ENCODE measurements at regions not wholly inside any gene's neighbourhood (a gene's known extent, or its start where the extent isn't known, plus 50 kb on each side); places are given as distances from the start of the nearest gene placed in this dataset.
"Not testable (repeated sequence)": the region's sequence is repeated elsewhere in the genome, so short reads cannot be mapped to it uniquely, and the experiment has no call there.

DNA sequence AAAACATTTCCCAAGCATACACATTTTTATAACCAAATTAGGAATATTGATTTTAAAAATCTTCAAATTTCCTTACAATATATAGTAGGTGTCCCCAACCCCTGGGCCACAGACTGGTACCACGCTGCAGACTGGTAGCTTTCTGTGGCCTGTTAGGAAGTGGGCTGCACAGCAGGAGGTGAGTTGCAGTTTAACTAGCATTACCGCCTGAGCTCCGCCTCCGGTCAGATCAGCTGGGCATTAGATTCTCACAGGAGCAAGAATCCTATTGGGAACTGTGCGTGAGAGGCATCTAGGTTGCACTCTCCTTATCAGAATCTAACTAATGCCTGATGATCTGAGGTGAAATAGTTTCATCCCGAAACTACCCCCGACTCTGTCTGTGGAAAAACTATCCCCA lies 62.1 kb downstream of the ZWINT start:
- DNase-seq: no peak

DNA sequence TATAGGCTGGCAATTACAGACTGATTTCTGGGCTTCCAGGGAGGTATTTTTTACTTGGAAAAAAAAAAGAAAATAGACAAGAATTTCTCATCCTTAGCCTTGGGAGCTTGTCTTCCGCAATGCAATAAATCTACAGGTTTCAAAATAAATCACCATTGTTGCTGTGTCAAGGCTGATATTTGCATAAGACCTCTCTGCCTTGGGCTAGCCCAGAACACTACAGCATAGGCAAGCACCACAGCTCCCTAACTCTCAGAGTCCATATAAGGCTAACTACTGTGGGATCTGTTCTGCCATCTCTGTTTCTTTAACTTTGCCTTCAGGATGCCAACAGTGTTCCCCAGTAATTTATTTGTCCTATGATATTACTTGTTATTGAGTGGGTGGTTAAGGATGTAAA lies 64.4 kb downstream of the ZWINT start:
- no peak for DNase-seq

DNA sequence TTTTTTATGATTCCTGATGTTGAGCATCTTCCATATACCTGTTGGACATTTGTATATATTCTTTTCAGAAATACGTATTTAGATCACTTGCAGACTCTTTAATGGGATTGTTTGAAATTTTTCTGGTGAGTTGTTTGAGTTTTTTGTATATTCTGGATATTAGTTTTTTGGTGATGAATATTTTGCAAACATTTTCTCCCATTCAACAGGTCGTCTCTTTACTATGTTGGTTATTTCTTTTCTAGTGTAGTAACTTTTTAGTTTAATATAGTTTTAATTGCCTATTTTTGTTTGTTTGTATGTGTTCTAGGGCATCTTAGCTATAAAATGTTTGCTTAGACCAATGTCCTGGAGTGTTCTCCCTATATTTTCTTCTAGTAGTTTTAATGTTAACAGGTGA lies 72.7 kb downstream of the ZWINT start:
- DNase-seq: no peak

DNA sequence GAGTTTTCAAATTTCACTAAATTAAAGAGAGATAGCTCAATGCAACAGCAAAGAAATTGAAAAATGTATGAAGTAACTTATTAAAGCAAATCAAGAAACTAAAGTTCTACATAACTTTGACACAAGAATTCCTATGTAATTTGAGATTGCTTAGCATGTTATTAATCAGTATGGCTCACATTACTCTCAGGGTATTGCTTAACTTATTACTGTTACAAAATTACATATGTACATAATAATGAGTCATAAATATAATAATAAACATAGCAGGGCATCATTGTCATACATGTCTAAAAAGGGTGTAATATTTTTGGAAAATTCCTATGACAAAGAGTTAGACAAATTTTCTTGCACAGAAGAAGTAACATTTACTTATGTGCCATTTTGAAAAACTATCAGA lies 75.0 kb downstream of the ZWINT start:
- DNase-seq: no peak

DNA sequence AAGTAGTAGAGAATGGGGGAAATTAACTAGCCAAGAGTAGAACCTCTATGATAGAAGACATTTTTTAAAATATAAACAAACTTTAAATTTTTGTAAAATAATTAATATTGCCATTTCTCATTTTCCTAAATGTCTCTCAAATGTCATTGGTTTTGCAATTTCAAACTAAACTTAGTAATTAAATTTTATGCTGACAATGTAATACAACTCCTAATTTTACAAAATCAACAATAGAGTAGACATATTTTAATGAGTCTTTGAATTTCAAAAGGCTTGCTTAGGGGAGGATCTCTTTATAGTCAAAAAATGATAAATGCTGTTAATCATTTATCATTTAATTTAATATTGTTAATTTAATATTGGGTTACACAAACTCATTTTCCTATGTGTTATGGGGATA lies 81.8 kb downstream of the ZWINT start:
- DNase-seq: no peak

DNA sequence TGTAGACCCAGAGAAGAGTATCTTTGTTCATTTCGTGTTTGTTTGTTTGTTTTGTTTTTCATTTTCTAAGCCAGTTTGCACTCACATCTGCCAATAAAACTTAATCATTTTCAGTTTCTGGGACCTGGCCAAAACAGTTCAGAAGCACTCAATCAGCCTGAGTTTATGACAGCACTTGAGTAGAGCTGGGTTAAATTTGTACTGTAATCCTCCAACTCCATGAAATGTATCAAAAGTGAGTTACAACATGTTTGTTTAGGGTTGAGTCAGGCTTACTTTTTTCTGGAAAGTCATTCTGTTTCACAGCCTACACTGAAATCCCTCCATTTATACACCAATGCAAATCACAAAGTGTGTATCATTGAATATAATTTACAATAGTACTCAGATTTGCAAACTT lies 91.9 kb downstream of the ZWINT start:
- DNase-seq: no peak

DNA sequence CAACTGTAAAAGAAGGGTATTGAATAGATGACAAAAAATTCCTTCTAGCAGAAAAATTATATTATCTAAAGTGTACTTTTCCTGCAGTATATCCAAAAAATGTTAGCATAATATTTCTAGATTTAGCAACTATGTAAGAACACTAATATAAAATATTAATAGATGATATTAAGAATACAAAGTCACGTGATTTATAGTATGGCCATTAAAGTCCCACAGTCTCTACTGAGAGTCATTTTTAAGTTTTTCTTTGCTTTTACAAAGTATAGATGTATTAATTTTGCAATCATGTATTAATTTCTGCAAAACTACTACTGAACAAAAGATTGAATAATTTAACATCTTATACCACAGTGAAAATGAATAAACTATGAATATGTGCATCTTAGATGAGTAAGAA lies 94.9 kb downstream of the ZWINT start:
- no peak for DNase-seq

DNA sequence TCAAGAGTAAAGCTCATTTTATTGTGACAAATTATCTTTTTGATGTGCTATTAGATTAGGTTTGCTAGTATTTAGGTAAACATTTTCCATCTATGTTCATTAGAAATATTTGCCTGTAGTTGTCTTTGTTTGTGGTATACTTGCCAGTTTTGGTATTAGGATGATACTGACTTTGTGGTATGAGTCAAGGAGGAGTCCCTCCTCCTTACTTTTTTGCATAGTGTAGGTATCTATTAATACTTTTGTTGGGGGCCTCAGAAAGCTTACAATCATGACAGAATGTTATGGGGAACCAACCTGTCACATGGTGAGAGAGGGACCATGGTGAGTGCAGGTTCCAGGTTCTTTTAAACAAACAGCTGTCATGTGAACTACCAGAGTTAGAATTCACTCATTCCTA lies 102.1 kb downstream of the ZWINT start:
- no peak for DNase-seq

DNA sequence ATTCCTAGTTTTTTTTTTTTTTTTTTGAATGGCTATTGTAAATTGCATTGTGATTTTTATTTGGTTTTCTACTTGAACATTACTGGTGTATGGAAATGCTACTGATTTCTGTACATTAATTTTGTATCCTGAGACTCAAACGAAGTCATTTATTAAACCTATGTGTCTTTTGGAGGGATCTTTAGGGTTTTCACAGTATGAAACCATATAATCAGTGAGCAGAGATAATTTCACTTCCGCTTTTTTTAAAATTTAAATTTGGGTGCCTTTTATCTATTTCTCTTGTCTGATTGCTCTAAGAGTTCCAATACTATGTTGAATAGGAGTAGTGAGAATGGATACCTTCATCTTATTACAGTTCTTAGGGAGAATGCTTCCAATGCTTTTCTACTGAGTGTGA lies 102.7 kb downstream of the ZWINT start:
- DNase-seq: no peak

DNA sequence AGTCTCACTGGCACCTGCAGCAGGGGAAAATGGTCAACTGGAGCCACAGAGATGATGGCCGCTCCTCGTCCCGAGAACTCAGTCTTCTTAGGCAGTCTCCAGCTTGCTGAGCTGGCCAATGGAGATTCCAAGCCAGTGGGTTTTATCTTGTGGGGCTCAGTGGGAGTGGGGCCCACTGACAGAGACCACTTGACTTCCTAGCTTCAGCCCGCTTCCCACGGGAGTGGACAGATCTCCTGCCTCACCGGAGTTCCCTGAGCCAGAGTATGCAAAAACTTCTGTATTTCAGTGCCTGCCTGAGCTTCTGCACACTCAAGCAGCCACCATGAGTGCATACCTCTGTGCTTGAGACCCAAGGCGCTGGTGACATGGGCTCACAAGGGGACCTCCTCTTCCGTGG lies 105.8 kb downstream of the ZWINT start:
- no peak for DNase-seq

DNA sequence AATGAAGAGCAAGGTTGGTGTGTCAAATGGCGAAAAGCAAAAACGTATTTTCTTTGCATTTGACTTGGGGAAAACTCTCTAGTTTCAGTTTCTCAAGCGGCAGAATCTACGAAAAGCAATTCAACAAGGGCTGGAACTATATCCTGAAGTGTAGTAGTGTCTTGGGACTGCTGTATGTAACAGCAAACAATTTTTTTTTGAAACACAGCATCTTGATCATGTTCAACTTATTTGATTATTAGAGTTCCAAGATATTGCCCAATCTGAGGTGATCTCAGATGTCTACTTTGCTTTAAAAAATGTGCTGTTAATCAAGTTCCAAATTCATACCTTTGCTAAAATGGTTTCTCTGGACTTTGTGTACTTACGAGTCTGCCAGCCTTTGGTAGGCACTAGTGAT lies 120.6 kb downstream of the ZWINT start:
- DNase-seq: no peak

DNA sequence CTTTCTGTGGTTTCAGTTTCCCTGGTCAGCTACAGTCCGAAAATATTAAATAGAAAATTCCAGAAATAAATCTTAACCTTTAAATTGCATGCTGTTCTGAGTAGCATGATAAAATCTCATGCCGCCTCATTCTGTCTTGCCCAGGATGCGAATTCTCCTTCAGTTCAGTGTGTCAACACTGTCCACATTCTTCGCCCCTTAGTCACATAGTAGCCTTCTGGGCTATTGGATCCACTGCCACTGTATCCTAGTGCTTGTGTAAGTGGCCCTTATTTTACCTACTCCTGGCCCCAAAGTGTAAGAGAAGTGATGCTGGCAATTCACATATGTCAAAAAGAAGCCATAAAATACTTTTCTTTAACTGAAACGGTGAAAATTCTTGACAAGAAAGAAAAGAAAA lies 129.6 kb downstream of the ZWINT start:
- no peak for DNase-seq

DNA sequence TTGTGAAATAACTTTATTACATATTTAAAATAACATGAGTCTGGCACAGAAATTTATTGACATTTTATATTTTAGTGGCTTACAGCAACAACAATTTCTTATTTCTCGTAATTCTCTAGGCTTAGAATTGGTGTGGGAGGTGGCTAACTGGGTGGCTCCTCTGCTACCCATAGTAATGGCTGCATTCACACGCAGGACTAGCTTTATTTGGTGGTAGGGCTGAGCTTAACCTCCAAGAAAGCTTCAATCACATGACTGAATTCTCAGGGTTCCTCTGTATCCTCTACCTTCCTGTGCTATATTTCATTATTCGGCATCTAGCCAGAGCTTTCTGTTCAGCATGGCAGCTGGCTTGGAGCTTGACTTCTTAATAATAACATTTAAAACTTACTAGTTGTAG lies 138.8 kb downstream of the ZWINT start:
- DNase-seq: no peak

DNA sequence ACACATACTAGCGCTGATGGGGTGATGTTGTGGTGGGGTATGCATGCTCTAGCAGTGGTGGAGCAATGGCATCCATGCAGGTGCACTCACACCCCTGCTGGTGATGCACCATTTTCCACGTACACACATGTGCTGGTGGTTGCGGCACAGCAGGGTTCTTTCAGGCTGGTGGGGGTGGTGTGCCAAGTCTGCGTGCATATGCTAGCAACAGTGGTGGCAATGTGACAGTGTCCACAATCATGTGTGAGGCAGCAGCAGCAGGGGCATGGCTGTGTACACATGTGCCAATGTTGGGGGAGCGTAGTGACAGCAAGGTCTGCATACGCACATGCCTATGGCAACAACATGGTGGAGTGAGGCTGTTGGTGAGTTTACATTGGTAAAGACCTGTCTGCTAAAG lies 148.1 kb downstream of the ZWINT start:
- DNase-seq: no peak

DNA sequence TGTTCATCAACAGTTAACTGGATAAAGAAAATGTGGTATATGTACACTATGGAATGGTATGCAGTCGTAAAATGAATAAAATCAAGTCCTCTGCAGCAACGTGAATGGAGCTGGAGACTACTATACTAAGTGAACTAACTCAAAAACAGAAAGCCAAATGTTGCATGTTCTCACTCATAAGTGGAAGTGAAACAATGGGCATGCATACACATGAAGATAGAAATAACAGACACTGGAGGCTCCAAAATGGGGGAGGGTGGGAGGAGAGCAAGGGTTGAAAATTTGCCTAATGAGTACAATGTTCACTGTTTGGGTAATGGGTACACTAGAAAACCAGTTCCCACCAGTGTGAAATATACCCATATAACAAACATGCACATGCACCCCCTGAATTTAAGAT lies 179.5 kb downstream of the ZWINT start:
- no peak for DNase-seq

DNA sequence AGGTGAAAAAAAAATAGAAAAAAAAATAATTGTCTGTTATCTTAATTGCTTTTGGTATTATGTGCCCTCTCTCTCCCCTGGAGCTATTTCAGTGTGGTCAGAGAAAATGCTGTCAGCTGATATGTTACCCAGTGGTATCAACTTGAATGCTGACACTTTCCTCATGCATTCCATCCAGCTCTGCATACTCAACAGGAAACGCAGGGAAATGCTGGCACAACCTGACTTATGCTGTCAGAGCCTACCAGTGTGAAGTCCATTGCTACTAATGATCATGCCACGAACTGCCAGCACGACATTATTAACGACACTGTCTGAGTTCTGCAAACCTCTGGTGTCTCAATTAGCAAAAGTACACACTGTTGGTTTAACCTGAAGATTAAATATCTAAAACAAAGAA lies 182.8 kb downstream of the ZWINT start:
- DNase-seq: no peak

DNA sequence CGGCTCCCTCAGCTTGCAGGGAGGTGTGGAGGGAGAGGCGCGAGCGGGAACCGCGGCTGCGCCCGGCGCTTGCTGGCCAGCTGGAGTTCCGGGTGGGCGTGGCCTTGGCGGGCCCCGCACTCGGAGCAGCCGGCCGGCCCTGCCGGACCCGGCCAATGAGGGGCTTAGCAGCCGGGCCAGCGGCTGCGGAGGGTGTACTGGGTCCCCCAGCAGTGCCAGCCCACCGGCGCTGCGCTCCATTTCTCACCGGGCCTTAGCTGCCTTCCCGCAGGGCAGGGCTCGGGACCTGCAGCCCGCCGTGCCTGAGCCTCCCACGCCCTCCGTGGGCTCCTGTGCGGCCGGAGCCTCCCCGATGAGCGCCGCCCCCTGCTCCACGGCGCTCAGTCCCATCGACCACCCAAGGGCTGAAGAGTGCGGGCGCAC lies 206.0 kb downstream of the ZWINT start:
- not testable (repeated sequence) for DNase-seq

DNA sequence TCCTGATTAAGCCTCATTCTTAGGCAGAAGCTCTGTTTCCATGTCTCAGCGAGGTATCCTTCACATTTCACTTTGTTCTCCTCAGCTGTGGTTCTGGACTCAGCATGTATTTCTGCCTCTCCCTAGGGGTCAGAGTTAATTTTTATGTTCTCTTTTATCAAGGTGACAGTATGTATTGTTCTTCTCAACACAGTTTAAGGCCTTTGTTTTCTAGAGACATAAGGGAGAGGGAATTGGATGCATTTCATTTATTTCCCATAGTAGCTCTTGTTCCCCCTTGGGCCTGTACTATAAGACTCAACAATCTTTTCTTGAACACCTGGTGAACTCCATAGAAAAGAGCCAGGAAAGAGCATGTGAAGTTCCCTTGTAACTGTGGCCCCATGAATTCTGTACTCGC lies 214.3 kb downstream of the ZWINT start:
- no peak for DNase-seq

DNA sequence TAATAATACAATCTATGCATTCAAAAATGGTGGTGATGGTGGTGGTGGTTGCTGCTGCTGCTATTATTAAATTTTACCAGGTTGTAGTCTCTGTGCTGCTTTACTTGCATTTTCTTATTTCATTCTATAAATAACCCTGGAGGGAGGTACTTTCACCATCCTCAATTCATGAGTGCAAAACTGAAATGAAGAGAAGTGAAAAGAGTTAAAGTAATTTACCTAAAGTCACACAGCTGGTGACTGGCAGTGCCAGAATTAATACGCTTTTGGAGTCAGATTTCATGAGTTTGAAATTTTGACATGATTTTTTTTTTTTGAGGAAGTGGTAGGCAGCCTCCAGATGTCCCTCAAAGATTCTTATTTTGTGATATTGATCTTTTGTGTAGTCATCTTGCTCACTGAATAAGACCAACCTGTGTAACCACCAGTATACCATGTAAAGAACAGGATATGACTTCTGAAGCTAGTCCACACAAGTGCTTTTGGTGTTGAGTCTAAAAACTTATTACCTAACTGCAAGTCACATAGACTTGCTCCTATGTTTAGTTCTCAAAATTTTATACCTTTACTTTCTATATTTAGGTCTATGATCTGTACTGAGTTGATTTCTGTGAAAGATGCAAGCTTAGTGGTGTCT lies 218.8 kb downstream of the ZWINT start:
- DNase-seq: no peak

DNA sequence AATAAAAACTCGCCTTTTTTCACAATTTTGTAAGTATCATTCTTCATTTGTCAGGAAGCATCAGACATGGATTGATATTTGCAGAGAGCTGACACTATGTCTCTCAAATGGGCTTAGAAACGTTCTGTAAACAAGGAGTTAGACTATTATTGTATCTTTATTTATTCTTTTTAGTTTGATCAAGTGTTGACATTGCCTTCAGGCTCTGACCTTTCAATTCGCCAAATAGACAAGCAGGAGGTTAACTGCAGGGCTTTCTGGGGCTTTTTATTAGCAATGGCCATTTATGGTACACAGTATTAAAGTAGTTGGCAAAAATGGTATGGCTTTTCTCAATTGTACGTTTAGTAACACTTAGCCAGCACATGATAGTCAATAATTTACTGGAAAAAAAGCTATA lies 221.7 kb downstream of the ZWINT start:
- no peak for DNase-seq

DNA sequence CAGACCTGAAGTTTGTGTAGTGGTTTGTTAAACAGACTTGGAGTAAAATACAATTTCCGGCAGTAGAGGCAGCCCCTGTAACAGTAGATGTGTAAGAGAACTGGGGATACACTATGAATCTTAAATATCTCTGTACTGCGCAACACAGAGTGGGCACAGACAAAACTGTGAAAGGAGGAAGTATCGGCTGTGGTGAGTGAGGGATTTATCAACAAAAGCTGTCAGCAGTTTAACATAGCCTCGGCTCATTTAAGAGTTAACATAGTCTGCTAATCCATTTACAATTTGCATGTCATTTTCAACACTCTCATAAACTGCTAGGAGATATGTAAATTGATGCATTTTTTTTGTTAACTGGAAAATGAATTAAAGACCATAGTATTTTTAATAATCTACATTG lies 225.2 kb downstream of the ZWINT start:
- DNase-seq: no peak

DNA sequence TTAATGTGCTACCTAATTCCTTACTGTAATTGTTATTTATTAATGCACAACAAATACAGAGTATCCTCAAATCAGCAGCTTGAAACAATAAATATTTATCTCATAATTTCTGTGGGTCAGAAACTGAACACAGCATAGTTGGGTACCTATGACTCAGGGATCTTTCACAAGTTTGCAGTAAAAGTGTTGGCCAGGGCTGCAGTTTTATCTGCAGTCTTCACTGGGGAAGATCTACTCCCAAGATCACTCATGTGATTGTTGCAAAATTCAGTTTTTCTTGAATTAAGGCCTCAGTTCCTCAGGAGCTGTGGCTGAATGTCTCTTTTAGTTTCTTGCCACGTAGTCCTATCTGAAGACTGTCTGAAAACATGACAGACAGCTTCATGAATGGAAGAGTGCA lies 237.8 kb downstream of the ZWINT start:
- DNase-seq: no peak

DNA sequence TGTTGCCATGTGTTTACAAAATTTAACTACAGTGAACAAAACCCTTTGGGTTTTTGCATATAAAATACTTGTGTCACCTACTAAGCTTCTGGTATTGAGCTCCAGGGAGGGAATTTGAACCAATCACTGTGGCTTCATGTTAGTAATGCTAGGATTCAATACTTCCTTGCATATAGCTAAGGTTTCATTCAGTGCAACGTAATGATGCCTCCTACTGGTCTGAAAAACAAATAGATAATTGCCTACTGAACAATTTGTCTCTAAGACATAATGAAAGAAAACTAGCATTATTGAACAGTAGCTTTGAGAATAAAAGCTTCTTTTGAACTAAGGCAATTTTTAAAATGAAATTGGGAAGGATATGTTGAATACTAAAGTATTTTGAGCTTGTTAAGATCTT lies 244.4 kb downstream of the ZWINT start:
- no peak for DNase-seq

DNA sequence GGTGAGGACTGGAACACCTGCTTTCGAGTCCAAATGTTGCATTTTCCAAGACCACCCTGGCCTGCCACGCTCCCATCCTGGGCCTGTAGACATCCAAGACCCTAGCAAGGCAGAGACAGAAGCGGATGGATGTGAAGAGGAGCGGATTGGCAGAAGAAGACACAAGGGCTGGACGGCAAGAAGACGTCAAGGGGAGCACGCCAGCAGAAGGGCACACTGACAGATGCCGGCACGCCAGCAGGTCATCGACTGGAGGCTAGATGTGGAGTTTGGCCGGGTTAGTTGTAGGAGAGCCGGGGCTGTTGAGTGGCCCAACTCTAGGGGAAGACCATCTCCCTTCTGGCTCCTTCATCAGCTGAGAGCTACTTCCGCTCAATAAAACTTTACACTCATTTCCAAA lies 251.6 kb downstream of the ZWINT start:
- DNase-seq: no peak

DNA sequence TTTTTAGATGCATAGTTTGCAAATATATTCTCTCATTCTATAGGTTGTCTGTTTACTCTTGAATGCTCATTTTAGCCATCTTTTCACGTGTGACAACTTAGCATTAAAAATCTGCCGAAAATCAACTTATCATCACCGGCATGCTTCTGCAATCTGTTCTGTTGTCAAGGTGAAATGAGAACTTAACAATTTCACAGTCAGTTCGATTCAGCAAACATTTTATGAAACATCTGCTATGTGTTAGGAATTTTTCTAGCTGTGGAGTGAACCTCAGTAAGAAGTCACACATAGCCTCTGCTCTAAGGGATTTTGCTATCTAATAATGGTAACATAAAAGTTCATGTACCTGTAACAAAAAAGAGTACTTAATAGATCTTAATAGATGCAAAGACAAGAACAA lies 256.1 kb downstream of the ZWINT start:
- DNase-seq: no peak

DNA sequence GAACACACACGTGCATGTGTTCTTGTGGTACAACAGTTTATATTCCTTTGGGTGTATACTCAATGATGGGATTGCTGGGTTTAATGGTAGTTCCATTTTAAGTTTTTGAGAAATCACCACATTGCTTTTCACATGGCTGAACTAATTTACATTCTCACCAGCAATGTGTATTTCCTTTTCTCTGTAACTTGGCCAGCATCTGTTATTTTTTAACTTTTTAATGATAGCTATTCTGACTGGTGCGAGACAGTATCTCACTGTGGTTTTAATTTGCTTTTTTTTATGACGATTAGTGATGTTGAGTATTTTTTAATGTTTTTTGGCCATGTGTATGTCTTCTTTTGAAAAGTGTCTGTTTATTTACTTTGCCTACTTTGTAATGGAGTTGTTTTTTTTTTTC lies 256.6 kb downstream of the ZWINT start:
- DNase-seq: no peak
